ENCODE measurements at regions not wholly inside any gene's neighbourhood (a gene's known extent, or its start where the extent isn't known, plus 50 kb on each side); places are given as distances from the start of the nearest gene placed in this dataset.

- FAIRE-seq (no peak), ATAC-seq (no peak), DNase-seq (ENCODE audit: low spot score) (no peak)
- no peak overlapping the region for H2AFZ ChIP-seq (ENCODE audit: low read length)
- H3K4me2 ChIP-seq (ENCODE audit: low read depth, low read length), result no peak overlapping the region
- no peaks in the 10 kb centered on the region for H3K36me3 ChIP-seq (replicated peaks in 1 of 2; ENCODE audit: control insufficient read depth in 1 of 2, insufficient read depth in 2 of 2, low read length in 2 of 2)
- in situ Hi-C loops (cut with HindIII; ENCODE audit: extremely low pct_ligation_motif_present, low pct_unique_long_range_greater_than_20kb), result no loop called here
- no peaks in the 10 kb centered on the region for H4K20me1 ChIP-seq (ENCODE audit: insufficient read depth, low read length)
- TF ChIP-seq ZNF597 (CRISPR knock-in tag; IDR thresholded peaks at IDR 0.05), result no peak
- TF ChIP-seq PAX8 (CRISPR knock-in tag; IDR thresholded peaks at IDR 0.05; ENCODE audit: borderline replicate concordance), result no peak
- no peak for TF ChIP-seq ZNF577 (CRISPR knock-in tag; IDR thresholded peaks at IDR 0.05; ENCODE audit: borderline replicate concordance, low read depth)
- no peak for TF ChIP-seq ZNF317 (CRISPR knock-in tag; IDR thresholded peaks at IDR 0.05)
- WGBS (ENCODE audit: low lambda C conversion rate), result 3% methylated on average over 3 of the region's 3 CpGs
- H3K9me3 ChIP-seq (ENCODE audit: low read length), result no peaks in the 10 kb centered on the region
- H3K4me3 ChIP-seq (replicated peaks in 1 of 3; ENCODE audit: insufficient read depth in 1 of 3, low read depth in 2 of 3, low read length in 3 of 3), result no peak overlapping the region
- H3K27ac ChIP-seq (ENCODE audit: extremely low read length, insufficient read depth, low read length), result no peak overlapping the region
- H3K27me3 ChIP-seq (ENCODE audit: control insufficient read depth in 1 of 2, insufficient read depth in 2 of 2, low read length in 2 of 2), result no peaks in the 10 kb centered on the region
- H3K4me1 ChIP-seq (ENCODE audit: insufficient read depth, low read length), result no peaks in the 10 kb centered on the region
- H3K9ac ChIP-seq (ENCODE audit: insufficient read depth, low read depth, low read length), result no peak overlapping the region
- POLR2A ChIA-PET, result no interaction called here
- intact Hi-C loops (cut with micrococcal nuclease; ENCODE audit: unreplicated experiment), result no loop called here
- CTCF ChIA-PET (ENCODE audit: low intra/inter-chr PET ratio, low total read pairs), result no interaction called here
- BruUV-seq (replicated peaks), result no TSS peak
- no peaks in the 10 kb centered on the region for H3K79me2 ChIP-seq (ENCODE audit: insufficient read depth, low read length)
Measured at GRCh38 chr5:169404223-169404622, 103.3 kb upstream of the SLIT3 start.

DNA sequence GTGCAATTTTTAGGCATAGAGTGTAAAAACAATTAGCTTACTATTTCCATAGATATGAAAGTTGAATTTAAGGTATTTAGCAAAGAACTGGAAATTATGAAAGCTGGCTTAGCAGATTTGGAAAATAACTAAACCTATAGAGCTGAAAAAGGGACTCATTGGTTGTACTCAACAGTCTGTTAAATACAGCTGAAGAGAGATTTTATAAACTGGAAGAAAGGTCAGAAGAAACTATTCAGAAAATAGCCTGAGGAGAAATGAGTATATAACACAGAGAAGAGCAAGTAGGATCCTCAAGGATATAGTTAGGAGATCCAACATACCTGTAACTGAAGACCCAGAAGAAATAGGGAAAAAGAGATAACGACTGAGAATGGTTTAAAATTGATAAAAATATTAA, 97.6 kb upstream of the SLIT3 start:
- ChIA-PET POLR2A (no interaction called here), CTCF (ENCODE audit: low intra/inter-chr PET ratio, low total read pairs) (no interaction called here)
- no TSS peak for BruUV-seq (replicated peaks)
- H3K27me3 ChIP-seq (ENCODE audit: control insufficient read depth in 1 of 2, insufficient read depth in 2 of 2, low read length in 2 of 2), result no peaks in the 10 kb centered on the region
- ATAC-seq (no peak), FAIRE-seq (no peak), DNase-seq (ENCODE audit: low spot score) (no peak)
- H3K9ac ChIP-seq (ENCODE audit: insufficient read depth, low read depth, low read length), result no peak overlapping the region
- in situ Hi-C loops (cut with HindIII; ENCODE audit: extremely low pct_ligation_motif_present, low pct_unique_long_range_greater_than_20kb), result no loop called here
- H3K27ac ChIP-seq (ENCODE audit: extremely low read length, insufficient read depth, low read length), result no peak overlapping the region
- no peaks in the 10 kb centered on the region for H4K20me1 ChIP-seq (ENCODE audit: insufficient read depth, low read length)
- H2AFZ ChIP-seq (ENCODE audit: low read length), result no peak overlapping the region
- intact Hi-C loops (cut with micrococcal nuclease; ENCODE audit: unreplicated experiment), result no loop called here
- no peak overlapping the region for H3K4me3 ChIP-seq (replicated peaks in 1 of 3; ENCODE audit: insufficient read depth in 1 of 3, low read depth in 2 of 3, low read length in 3 of 3)
- H3K79me2 ChIP-seq (ENCODE audit: insufficient read depth, low read length), result no peaks in the 10 kb centered on the region
- H3K36me3 ChIP-seq (replicated peaks in 1 of 2; ENCODE audit: control insufficient read depth in 1 of 2, insufficient read depth in 2 of 2, low read length in 2 of 2), result no peaks in the 10 kb centered on the region
- 0% methylated on average over 1 of the region's 1 CpG for WGBS (ENCODE audit: low lambda C conversion rate)
- no peak for TF ChIP-seq RXRB (CRISPR knock-in tag; IDR thresholded peaks at IDR 0.05; ENCODE audit: borderline replicate concordance)
- TF ChIP-seq AFF4 (CRISPR knock-in tag; IDR thresholded peaks at IDR 0.05), result no peak
- TF ChIP-seq, protein P1, sequence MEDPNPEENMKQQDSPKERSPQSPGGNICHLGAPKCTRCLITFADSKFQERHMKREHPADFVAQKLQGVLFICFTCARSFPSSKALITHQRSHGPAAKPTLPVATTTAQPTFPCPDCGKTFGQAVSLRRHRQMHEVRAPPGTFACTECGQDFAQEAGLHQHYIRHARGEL (CRISPR knock-in tag; IDR thresholded peaks at IDR 0.05), result no peak
- no peak for TF ChIP-seq ZNF501 (CRISPR knock-in tag; IDR thresholded peaks at IDR 0.05)
- TF ChIP-seq MLLT10 (CRISPR knock-in tag; IDR thresholded peaks at IDR 0.05), result no peak
- no peak for TF ChIP-seq ZNF264 (CRISPR knock-in tag; IDR thresholded peaks at IDR 0.05)
- TF ChIP-seq CHD2 (IDR thresholded peaks at IDR 0.05; ENCODE audit: low read depth, low read length), result no peak
- no peak for TF ChIP-seq GMEB1 (CRISPR knock-in tag; IDR thresholded peaks at IDR 0.05; ENCODE audit: borderline replicate concordance)
- H3K9me3 ChIP-seq (ENCODE audit: low read length), result no peaks in the 10 kb centered on the region
- H3K4me2 ChIP-seq (ENCODE audit: low read depth, low read length), result no peak overlapping the region
- H3K4me1 ChIP-seq (ENCODE audit: insufficient read depth, low read length), result no peaks in the 10 kb centered on the region

Data from HepG2 (cell line).